Type B pancreatic cell (in vitro differentiated cells): ENCODE measurements at regions not wholly inside any gene's neighbourhood (a gene's known extent, or its start where the extent isn't known, plus 50 kb on each side); places are given as distances from the start of the nearest gene placed in this dataset.

ENCODE experiments used
- DNase-seq: peaks from one replicate; pipeline ENCODE4 v3.0.0; 2021; ENCODE audit warnings: mixed read lengths; ENCODE audit not compliant: unreplicated experiment; ENCODE audit errors: extremely low spot score
- H3K27ac Mint-ChIP-seq: 2 replicates; pipeline ENCODE4 v1.8.0; 2021; ENCODE audit warnings: mild to moderate bottlenecking, mixed read lengths
- H3K27me3 Mint-ChIP-seq: 2 replicates; pipeline ENCODE4 v1.8.0; 2021; ENCODE audit warnings: mixed read lengths
- H3K36me3 Mint-ChIP-seq: 2 replicates; pipeline ENCODE4 v1.8.0; 2021; ENCODE audit warnings: mixed read lengths
- H3K4me1 Mint-ChIP-seq: one replicate; pipeline ENCODE4 v1.8.0; 2021; ENCODE audit warnings: mixed read lengths; ENCODE audit not compliant: unreplicated experiment
- H3K4me3 Mint-ChIP-seq: 2 replicates; pipeline ENCODE4 v1.8.0; 2021; ENCODE audit warnings: mild to moderate bottlenecking, mixed read lengths
- H3K9me3 Mint-ChIP-seq: 2 replicates; pipeline ENCODE4 v1.8.0; 2021; ENCODE audit warnings: mixed read lengths
- CTCF ChIP-seq: fragments of 200-600 bp; sonication (generic); conservative IDR thresholded peaks from 2 replicates; pipeline ENCODE4 v1.5.0; 2021; ENCODE audit warnings: antibody characterized with exemption, mild to moderate bottlenecking

DNA sequence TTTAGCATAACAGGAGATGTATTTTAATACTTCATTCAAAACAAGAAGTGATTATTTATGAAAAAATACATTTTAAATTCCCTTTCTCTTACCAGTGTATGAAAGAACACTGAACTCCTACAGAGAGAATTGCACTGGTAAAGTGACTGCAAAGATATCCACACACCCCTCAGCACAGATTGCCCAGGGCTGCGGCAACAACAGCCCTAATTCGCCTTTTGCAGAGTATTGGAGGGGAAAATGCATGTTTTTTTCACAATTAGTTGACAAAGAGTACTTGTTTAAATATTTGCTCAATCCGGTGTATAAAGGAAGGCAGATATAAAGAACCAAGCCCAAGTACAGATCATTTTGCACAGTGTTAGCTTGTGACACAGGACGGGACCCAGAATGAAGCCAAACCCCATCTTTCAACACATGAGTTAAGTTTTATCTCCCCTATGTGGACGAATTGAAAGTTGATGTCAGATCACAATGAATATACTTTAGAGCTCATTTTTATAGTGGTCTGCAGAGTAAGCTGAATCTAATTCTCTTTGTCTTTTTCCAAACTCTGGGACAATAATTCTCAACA, 551.4 kb upstream of the IGFBP7 start:
- Mint-ChIP-seq H3K9me3 (no peaks in the 10 kb centered on the region), H3K4me3 (no peak overlapping the region), H3K36me3 (no peaks in the 10 kb centered on the region), H3K27me3 (no peaks in the 10 kb centered on the region), H3K27ac (no peak overlapping the region), H3K4me1 (no peaks in the 10 kb centered on the region)
- no peak for TF ChIP-seq CTCF
- DNase-seq = no peak

- no peaks in the 10 kb centered on the region for H3K27me3 Mint-ChIP-seq
- no peak for DNase-seq
- H3K36me3 Mint-ChIP-seq = no peaks in the 10 kb centered on the region
- H3K27ac Mint-ChIP-seq = no peak overlapping the region
- no peak for TF ChIP-seq CTCF
- H3K4me3 Mint-ChIP-seq = no peak overlapping the region
- H3K4me1 Mint-ChIP-seq = no peaks in the 10 kb centered on the region
- H3K9me3 Mint-ChIP-seq = peaks cover 6% of the 10 kb centered on the region
Observed at GRCh38 chr4:57658673-57659072, 548.5 kb upstream of the IGFBP7 start.

GRCh38 chr4:57658188-57658587, 548.0 kb upstream of the IGFBP7 start:
- peaks cover 6% of the 10 kb centered on the region for H3K9me3 Mint-ChIP-seq
- H3K4me1 Mint-ChIP-seq = no peaks in the 10 kb centered on the region
- H3K27me3 Mint-ChIP-seq = no peaks in the 10 kb centered on the region
- H3K36me3 Mint-ChIP-seq = no peaks in the 10 kb centered on the region
- no peak for TF ChIP-seq CTCF
- H3K27ac Mint-ChIP-seq = no peak overlapping the region
- no peak overlapping the region for H3K4me3 Mint-ChIP-seq
- no peak for DNase-seq

- H3K27me3 Mint-ChIP-seq = no peaks in the 10 kb centered on the region
- no peak for TF ChIP-seq CTCF
- no peak overlapping the region for H3K4me3 Mint-ChIP-seq
- H3K36me3 Mint-ChIP-seq = no peaks in the 10 kb centered on the region
- H3K9me3 Mint-ChIP-seq = peaks cover 9% of the 10 kb centered on the region
- no peak for DNase-seq
- H3K4me1 Mint-ChIP-seq = peaks cover 6% of the 10 kb centered on the region
- H3K27ac Mint-ChIP-seq = no peak overlapping the region
Observed at GRCh38 chr4:57655342-57655741, 545.2 kb upstream of the IGFBP7 start.

- Mint-ChIP-seq H3K4me3 (no peak overlapping the region), H3K4me1 (peaks cover 6% of the 10 kb centered on the region), H3K27me3 (no peaks in the 10 kb centered on the region), H3K27ac (no peak overlapping the region), H3K36me3 (no peaks in the 10 kb centered on the region), H3K9me3 (peaks cover 9% of the 10 kb centered on the region)
- DNase-seq = no peak
- TF ChIP-seq CTCF = no peak
Observed at GRCh38 chr4:57652779-57653178, 542.6 kb upstream of the IGFBP7 start.
